ENCODE measurements at regions not wholly inside any gene's neighbourhood (a gene's known extent, or its start where the extent isn't known, plus 50 kb on each side); places are given as distances from the start of the nearest gene placed in this dataset.

DNA sequence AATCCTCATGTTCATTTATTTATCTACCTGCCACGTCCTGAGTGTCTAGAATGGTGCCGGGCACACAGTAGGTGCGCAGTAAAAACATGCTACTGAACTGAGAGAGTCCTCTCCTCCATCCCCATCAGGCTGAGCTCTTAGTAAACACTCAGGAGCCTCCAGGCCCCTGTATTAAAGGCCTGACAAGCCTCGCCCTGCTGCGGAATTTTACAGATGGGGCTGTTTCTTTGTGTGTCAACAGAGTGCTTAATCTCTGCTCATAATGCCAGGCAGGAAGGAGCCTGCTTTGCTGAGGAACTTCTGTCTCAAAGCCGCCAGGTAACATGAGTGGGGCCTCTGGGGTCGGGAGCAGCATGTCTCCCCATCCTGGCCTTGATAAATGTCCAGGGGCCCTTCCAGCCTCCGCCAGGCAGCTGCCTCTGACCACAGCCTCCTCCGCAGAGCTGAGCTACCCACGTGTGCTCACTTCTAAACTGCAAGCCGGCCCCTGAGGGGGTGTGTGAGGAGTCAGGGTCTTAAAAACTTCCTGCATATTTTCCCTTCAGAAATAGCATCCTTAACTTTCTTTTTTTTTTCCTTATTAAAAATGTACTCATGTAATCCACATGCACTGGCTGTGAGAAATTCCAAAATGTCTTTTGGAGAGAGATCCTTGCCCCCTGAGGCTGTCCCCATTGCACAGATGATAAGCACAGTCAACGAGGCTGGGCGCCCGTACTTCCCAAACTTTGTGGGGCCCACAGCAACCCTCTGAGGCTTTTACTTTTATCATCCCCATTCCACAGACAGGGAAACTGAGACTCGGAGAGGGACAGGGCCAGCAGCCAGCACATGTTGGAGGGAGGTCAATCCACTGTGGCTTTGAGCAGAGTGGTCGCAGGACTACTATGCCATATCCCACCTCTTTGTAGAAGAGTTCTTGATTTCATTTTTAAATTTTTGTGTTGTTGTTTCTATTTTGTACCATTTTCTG, 116.0 kb upstream of the NCOR2 start:
- TF ChIP-seq CTCF (conservative IDR thresholded peaks at IDR 0.05; ENCODE audit: control insufficient read depth, insufficient read depth, low read depth, low read length), result no peak
- no peak for DNase-seq (ENCODE audit: low read depth)
- no peak overlapping the region for H3K4me3 ChIP-seq (ENCODE audit: control insufficient read depth, low read depth, low read length)

DNA sequence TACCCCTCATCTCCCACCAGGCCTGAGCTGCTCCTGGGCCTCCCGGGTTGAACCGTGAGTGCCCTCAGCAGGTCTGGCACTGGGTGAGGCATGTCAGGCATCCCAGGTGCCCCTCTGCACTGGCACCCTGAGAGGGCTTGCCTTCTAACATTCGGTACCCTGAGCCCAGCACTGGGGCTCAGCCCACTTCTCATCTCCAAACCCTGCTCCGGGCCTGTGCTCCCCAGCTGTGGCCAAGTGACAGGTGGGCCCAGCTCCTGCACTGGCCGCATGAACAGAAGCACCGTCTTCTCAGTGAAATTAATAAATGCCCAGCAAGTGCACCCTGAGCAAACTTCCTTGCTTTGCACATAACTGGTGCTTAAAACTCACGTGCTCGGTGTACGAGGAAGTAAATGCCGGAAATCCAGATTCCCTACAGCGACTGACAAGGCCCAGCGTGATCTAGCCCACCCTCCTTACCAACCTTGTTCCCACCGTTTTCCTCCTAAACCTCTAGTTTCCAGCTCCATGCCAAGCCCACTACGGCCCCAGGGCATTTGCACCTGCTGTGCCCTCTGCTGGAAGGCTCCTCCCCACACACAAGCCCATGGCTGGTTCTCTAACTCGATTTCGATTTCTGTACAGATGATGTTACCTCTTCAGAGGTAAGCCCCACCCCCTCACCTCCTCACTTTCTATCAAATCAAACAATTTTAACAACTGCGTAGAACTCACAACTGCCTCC, 115.2 kb upstream of the NCOR2 start:
- no peak for DNase-seq (ENCODE audit: low read depth)
- H3K4me3 ChIP-seq (ENCODE audit: control insufficient read depth, low read depth, low read length), result no peak overlapping the region
- no peak for TF ChIP-seq CTCF (conservative IDR thresholded peaks at IDR 0.05; ENCODE audit: control insufficient read depth, insufficient read depth, low read depth, low read length)

DNA sequence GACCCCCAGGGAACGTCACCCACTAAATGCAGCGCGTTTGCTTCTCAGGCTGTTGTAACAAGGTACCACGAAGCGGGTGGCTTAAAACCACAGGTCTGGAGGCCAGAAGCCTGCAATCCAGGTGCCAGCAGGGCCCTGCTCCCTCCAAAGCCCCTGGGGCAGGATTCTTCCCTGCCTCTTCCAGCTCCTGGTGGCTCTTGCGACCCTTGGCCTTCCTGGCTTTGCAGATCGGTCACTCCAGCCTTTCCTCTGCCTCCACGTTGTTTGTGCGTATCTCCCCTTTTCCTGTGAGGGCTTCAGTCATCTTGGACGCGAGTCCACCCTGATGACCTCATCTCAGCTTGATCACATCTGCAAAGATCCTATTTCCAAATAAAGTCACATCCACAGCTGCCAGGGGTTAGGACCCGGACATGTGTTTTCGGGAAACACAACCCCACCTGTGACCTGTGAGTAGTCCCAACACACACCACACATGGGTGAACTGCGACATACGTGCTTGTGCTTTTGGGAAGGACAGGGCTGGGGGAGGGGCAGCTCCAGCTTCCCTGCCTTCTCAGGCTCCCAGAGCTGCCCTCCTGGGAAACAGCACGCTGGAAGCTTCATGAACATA, 114.5 kb upstream of the NCOR2 start:
- H3K4me3 ChIP-seq (ENCODE audit: control insufficient read depth, low read depth, low read length), result no peak overlapping the region
- TF ChIP-seq CTCF (conservative IDR thresholded peaks at IDR 0.05; ENCODE audit: control insufficient read depth, insufficient read depth, low read depth, low read length), result no peak
- DNase-seq (ENCODE audit: low read depth), result peak; percentile 97

GRCh38 chr12:124680863-124681778, 113.7 kb upstream of the NCOR2 start:
- peak; percentile 92 for DNase-seq (ENCODE audit: low read depth)
- peak; percentile 33 for TF ChIP-seq CTCF (conservative IDR thresholded peaks at IDR 0.05; ENCODE audit: control insufficient read depth, insufficient read depth, low read depth, low read length)
- H3K4me3 ChIP-seq (ENCODE audit: control insufficient read depth, low read depth, low read length), result no peak overlapping the region

DNA sequence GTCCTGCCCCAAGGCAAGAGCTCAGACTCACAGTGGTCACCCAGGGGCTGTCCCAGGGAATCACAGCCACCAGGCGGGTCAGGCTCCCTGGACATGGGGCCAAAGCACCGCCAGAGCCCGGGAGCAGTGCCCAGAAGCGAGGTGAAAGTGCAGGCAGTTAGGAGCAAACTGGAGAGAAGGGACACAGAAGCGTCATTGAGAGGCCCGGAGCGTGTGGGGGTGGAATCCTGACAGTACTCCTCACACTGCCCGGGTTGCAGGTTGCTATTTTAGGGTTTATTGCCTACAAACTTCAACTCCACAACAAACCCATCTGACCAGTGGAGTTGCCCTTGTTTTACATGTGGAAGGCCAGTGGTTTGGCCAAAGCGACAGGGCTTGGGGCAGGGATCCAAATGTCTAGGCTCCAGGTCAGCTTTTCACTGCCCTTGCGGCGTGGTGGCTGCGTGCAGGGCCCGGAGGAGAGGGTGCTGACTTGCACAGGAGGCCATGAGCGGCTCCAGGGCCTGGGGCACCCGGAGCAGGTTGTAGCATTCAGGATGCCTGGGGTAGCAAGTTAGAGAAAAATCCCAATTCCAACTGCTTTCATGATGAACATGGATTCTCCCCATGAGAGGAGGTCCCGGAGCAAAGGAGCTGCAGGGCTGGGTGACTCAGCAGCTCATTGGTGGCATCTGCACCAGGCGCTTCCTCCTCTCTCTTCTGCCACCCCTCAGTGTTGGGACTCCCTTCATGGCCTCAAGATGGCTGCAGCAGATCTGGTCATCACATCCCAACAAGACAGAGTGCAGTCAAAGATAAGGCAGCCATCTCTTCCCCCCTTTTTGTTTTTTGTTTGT, 112.3 kb upstream of the NCOR2 start:
- DNase-seq (ENCODE audit: low read depth), result no peak
- TF ChIP-seq CTCF (conservative IDR thresholded peaks at IDR 0.05; ENCODE audit: control insufficient read depth, insufficient read depth, low read depth, low read length), result no peak
- no peak overlapping the region for H3K4me3 ChIP-seq (ENCODE audit: control insufficient read depth, low read depth, low read length)

Data from fibroblast of mammary gland (primary cell).